HL-60 (cell line): ENCODE measurements at regions not wholly inside any gene's neighbourhood (a gene's known extent, or its start where the extent isn't known, plus 50 kb on each side); places are given as distances from the start of the nearest gene placed in this dataset.
"Not testable (repeated sequence)": the region's sequence is repeated elsewhere in the genome, so short reads cannot be mapped to it uniquely, and the experiment has no call there.

Experiments used
- DNase-seq, 2 experiments: peaks; one replicate each; pipeline ENCODE4 v3.0.0-alpha.2; 2010 to 2020; ENCODE audit warnings: low read depth in 1 of 2, low spot score in 1 of 2
- H3K27ac ChIP-seq: fragments of 250-450 bp; sonication (Bioruptor Pico); replicated peaks from 2 replicates; pipeline ENCODE4 v1.5.1; 2020; ENCODE audit warnings: mild to moderate bottlenecking, moderate library complexity
- H3K27me3 ChIP-seq: fragments of 250-450 bp; sonication (Bioruptor Pico); 2 replicates; pipeline ENCODE4 v1.5.1; 2021; ENCODE audit warnings: mild to moderate bottlenecking, moderate library complexity; ENCODE audit not compliant: insufficient read depth, poor library complexity, severe bottlenecking
- H3K4me3 ChIP-seq: replicated peaks from 2 replicates; pipeline ENCODE4 v1.5.1; 2011; ENCODE audit warnings: mild to moderate bottlenecking, control low read depth, low read length; ENCODE audit not compliant: insufficient read depth
- CTCF ChIP-seq: IDR thresholded peaks from one replicate; pipeline ENCODE4 v1.5.1; 2011; ENCODE audit warnings: low read length, control low read depth, inconsistent platforms; ENCODE audit not compliant: insufficient read depth
- GABPA ChIP-seq: IDR thresholded peaks from 2 replicates; pipeline ENCODE4 v1.6.1; 2012; ENCODE audit warnings: low read depth
- POLR2AphosphoS5 ChIP-seq: IDR thresholded peaks from 2 replicates; pipeline ENCODE4 v1.6.1; 2012; ENCODE audit warnings: low read depth
- REST ChIP-seq: IDR thresholded peaks from 2 replicates; pipeline ENCODE4 v1.6.1; 2012; ENCODE audit warnings: low read depth; ENCODE audit not compliant: insufficient replicate concordance
- SPI1 ChIP-seq: IDR thresholded peaks from 2 replicates; pipeline ENCODE4 v1.6.1; 2012; ENCODE audit warnings: low read depth, mild to moderate bottlenecking, borderline replicate concordance

- TF ChIP-seq GABPA, result no peak
- no peak for TF ChIP-seq SPI1
- TF ChIP-seq POLR2AphosphoS5, result no peak
Measured at GRCh38 chr22:27317971-27318428, 483.6 kb downstream of the MN1 start.

GRCh38 chr22:27318516-27318915 is 483.0 kb downstream of the MN1 start:
- Histone ChIP-seq H3K4me3 (no peak overlapping the region), H3K27me3 (peaks cover 4% of the 10 kb centered on the region), H3K27ac (no peak overlapping the region)
- TF ChIP-seq GABPA (no peak), CTCF (no peak), POLR2AphosphoS5 (no peak), SPI1 (no peak), REST (no peak)
- peak in 1 of 2 experiments; percentile 3 for DNase-seq

More at GRCh38 chr22:27317971-27318428, 483.6 kb downstream of the MN1 start:
- no peak overlapping the region for H3K4me3 ChIP-seq
- peaks cover 4% of the 10 kb centered on the region for H3K27me3 ChIP-seq
- no peak for DNase-seq
- no peak overlapping the region for H3K27ac ChIP-seq

GRCh38 chr22:27323661-27324060 is 477.9 kb downstream of the MN1 start:
- TF ChIP-seq POLR2AphosphoS5 (no peak), GABPA (no peak), SPI1 (no peak), REST (no peak), CTCF (no peak)
- no peak overlapping the region for H3K4me3 ChIP-seq
- H3K27ac ChIP-seq, result no peak overlapping the region
- no peaks in the 10 kb centered on the region for H3K27me3 ChIP-seq
- DNase-seq, result no peak

- not testable (repeated sequence) for H3K27me3 ChIP-seq, H3K4me3 ChIP-seq, DNase-seq, H3K27ac ChIP-seq
Measured at GRCh38 chr22:27324908-27325307, 476.6 kb downstream of the MN1 start.

- TF ChIP-seq REST, result no peak
- TF ChIP-seq POLR2AphosphoS5, result no peak
- TF ChIP-seq GABPA, result no peak
- no peak for TF ChIP-seq SPI1
- Histone ChIP-seq H3K27me3 (no peaks in the 10 kb centered on the region), H3K4me3 (no peak overlapping the region), H3K27ac (no peak overlapping the region)
- DNase-seq, result no peak
Measured at GRCh38 chr22:27327497-27327896, 474.1 kb downstream of the MN1 start.
